K562 (cell line): ENCODE measurements at regions not wholly inside any gene's neighbourhood (a gene's known extent, or its start where the extent isn't known, plus 50 kb on each side); places are given as distances from the start of the nearest gene placed in this dataset.

ENCODE experiments used
- ATAC-seq: fragments of 200-7000 bp; cut with Tn5 transposase; 3 replicates; pipeline ENCODE4 v1.9.1; 2020; ENCODE audit warnings: moderate library complexity
- BruUV-seq: library from RNA; stranded (reverse); fragments of 400-500 nt; replicated peaks from 2 replicates; lab custom pipeline; 2021; lab: Mats Ljungman, UMichigan
- CTCF ChIA-PET: fragments of 300-600 bp; formaldehyde crosslinking; extraction: SDS; loops from one replicate; lab custom pipeline; 2021; ENCODE audit warnings: low intra/inter-chr PET ratio; lab: Yijun Ruan, JAX
- POLR2A ChIA-PET: fragments of 300-600, 350-650 bp; sonication (Branson Sonifier 250); formaldehyde crosslinking; extraction: SDS; loops from one replicate; lab custom pipeline; 2021; ENCODE audit warnings: antibody characterized with exemption, inconsistent platforms; lab: Yijun Ruan, JAX
- DNase-seq, 4 experiments: peaks; one replicate each; pipeline versions ENCODE4 v3.0.0 to v3.0.0-alpha.2; 2011 to 2018; ENCODE audit warnings: low spot score in 3 of 4, mixed read lengths in 3 of 4; ENCODE audit errors: extremely low read depth in 1 of 4
- FAIRE-seq: peaks from 2 replicates; lab custom pipeline; 2011; peaks lifted over from hg19 to GRCh38; lab: Jason Lieb, UNC
- H2AFZ ChIP-seq: 2 replicates; pipeline ENCODE4 v1.6.0; 2011; ENCODE audit warnings: low read depth, low read length, control low read depth, inconsistent platforms
- H3K27ac ChIP-seq: fragments of 200-600 bp; 3 replicates; pipeline ENCODE4 v1.8.0; 2011; ENCODE audit warnings: low read depth, mild to moderate bottlenecking, control low read depth, inconsistent platforms, low read length, moderate library complexity, mixed read lengths; ENCODE audit errors: extremely low read depth
- H3K27me3 ChIP-seq, 2 experiments: fragments of 300-600 bp in 1 of 2; 2 replicates in 1 of 2; 3 replicates in 1 of 2; pipeline versions ENCODE4 v1.6.0 to v1.8.0; 2011; ENCODE audit warnings: inconsistent platforms in 2 of 2, low read length in 2 of 2, mild to moderate bottlenecking in 1 of 2, mixed read lengths in 1 of 2, moderate library complexity in 1 of 2; ENCODE audit not compliant: control insufficient read depth in 2 of 2, insufficient read depth in 2 of 2
- H3K36me3 ChIP-seq: fragments of 300-600 bp; 3 replicates; pipeline ENCODE4 v1.8.0; 2011; ENCODE audit warnings: mild to moderate bottlenecking, low read length, inconsistent platforms; ENCODE audit not compliant: control insufficient read depth, insufficient read depth
- H3K4me1 ChIP-seq, 2 experiments: fragments of 200-600 bp in 1 of 2; replicated peaks in 1 of 2; 2 replicates in 1 of 2; 3 replicates in 1 of 2; pipeline versions ENCODE4 v1.5.1 to v1.8.0; 2011; ENCODE audit warnings: inconsistent platforms in 2 of 2, low read length in 2 of 2, mild to moderate bottlenecking in 1 of 2, mixed read lengths in 1 of 2, moderate library complexity in 1 of 2; ENCODE audit not compliant: control insufficient read depth in 2 of 2, insufficient read depth in 2 of 2
- H3K4me2 ChIP-seq: 2 replicates; pipeline ENCODE4 v1.6.1; 2011; ENCODE audit warnings: low read length, control low read depth, inconsistent platforms, mixed read lengths; ENCODE audit not compliant: insufficient read depth
- H3K4me3 ChIP-seq: fragments of 200-600 bp; sonication (generic), shearing (Covaris generic); 2 replicates; pipeline ENCODE4 v1.5.1; 2016; ENCODE audit warnings: control low read depth, inconsistent platforms
- H3K79me2 ChIP-seq: fragments of 200-600 bp; 3 replicates; pipeline ENCODE4 v1.8.0; 2011; ENCODE audit warnings: low read length, inconsistent platforms; ENCODE audit not compliant: control insufficient read depth, insufficient read depth
- H3K9ac ChIP-seq, 2 experiments: 2 replicates each; pipeline versions ENCODE4 v1.6.0 to v1.6.1; 2011; ENCODE audit warnings: low read depth in 2 of 2, low read length in 2 of 2, control low read depth in 1 of 2, inconsistent platforms in 1 of 2, mild to moderate bottlenecking in 1 of 2, mixed read lengths in 1 of 2; ENCODE audit not compliant: insufficient read depth in 1 of 2
- H3K9me1 ChIP-seq: one replicate; pipeline ENCODE4 v1.6.0; 2011; ENCODE audit warnings: inconsistent platforms, mild to moderate bottlenecking, low read length, moderate library complexity; ENCODE audit not compliant: control insufficient read depth, insufficient read depth
- H3K9me3 ChIP-seq: replicated peaks from 2 replicates; pipeline ENCODE4 v1.5.1; 2011; ENCODE audit warnings: low read depth, low read length, inconsistent platforms; ENCODE audit not compliant: control insufficient read depth, insufficient read depth
- H4K20me1 ChIP-seq: replicated peaks from 2 replicates; pipeline ENCODE4 v1.6.1; 2011; ENCODE audit warnings: low read length, inconsistent platforms, mixed read lengths; ENCODE audit not compliant: control insufficient read depth, insufficient read depth
- ETV6 ChIP-seq, 3 experiments: fragments of 150-350 bp in 1 of 3; sonication (generic) in 1 of 3; formaldehyde crosslinking in 1 of 3; IDR thresholded peaks; 2 replicates each; pipeline versions ENCODE4 v1.6.1 to v1.8.0; 2014 to 2022; ENCODE audit warnings: borderline replicate concordance in 2 of 3, low read depth in 2 of 3, antibody characterized with exemption in 1 of 3, low read length in 1 of 3, mild to moderate bottlenecking in 1 of 3, missing genetic modification reagents in 1 of 3
- L3MBTL2 ChIP-seq: fragments of 450-650 bp; IDR thresholded peaks from 2 replicates; pipeline ENCODE4 v1.6.1; 2016; ENCODE audit warnings: mild to moderate bottlenecking, moderate library complexity
- ZNF384 ChIP-seq: IDR thresholded peaks from 2 replicates; pipeline ENCODE4 v1.6.1; 2012; ENCODE audit warnings: low read depth, low read length, improper control_type of control experiment
- WGBS: fragments of 100-300 bp; shearing (Covaris generic); methylation state at CpG from one replicate; pipeline ENCODE4 v1.1.6; 2016; ENCODE audit warnings: low coverage, mixed read lengths; ENCODE audit not compliant: insufficient coverage; ENCODE audit errors: missing lambda C conversion rate; 5-methylcytosine and 5-hydroxymethylcytosine counted together
- in situ Hi-C: fragments of 300-500 bp; cut with MboI; formaldehyde crosslinking; loops from 4 replicates; pipeline ENCODE4 v1.15.0; 2018; ENCODE audit warnings: inconsistent platforms, mixed read lengths
- intact Hi-C: fragments of 100-400 bp; cut with micrococcal nuclease; formaldehyde crosslinking; loops from 2 replicates; pipeline ENCODE4 v1.14.2; 2022
- TF ChIP-seq, protein P1 (sequence below): fragments of 250-450 bp; sonication (Bioruptor Pico); IDR thresholded peaks from 2 replicates; pipeline ENCODE4 v1.4.0; 2020
- TF ChIP-seq, protein P2 (sequence below): fragments of 450-650 bp; IDR thresholded peaks from 2 replicates; pipeline ENCODE4 v1.6.1; 2016; ENCODE audit warnings: antibody characterized with exemption
- TF ChIP-seq, protein P3 (sequence below): fragments of 450-650 bp; IDR thresholded peaks from 2 replicates; pipeline ENCODE4 v1.6.1; 2017; ENCODE audit warnings: antibody characterized with exemption, mild to moderate bottlenecking

DNA sequence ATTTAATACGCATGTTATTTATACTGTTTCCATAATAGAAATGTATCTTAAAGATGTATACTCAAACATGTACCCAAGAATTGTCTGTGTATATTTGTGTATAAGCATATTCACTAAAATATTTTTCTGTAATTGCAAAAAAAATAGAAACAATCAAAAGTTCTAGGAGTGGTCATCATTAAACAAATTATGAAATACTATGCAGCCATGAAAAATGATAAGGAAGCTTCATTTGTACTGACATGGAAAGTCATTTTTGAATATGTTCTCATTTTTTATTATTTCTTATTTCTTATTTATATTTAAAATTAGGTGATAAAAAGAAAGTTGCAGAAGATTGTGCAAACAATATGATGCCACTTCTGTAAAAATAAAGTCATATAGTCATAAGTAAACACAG, 400.0 kb upstream of the AUTS2 start (continued):
- TF ChIP-seq, protein P1, sequence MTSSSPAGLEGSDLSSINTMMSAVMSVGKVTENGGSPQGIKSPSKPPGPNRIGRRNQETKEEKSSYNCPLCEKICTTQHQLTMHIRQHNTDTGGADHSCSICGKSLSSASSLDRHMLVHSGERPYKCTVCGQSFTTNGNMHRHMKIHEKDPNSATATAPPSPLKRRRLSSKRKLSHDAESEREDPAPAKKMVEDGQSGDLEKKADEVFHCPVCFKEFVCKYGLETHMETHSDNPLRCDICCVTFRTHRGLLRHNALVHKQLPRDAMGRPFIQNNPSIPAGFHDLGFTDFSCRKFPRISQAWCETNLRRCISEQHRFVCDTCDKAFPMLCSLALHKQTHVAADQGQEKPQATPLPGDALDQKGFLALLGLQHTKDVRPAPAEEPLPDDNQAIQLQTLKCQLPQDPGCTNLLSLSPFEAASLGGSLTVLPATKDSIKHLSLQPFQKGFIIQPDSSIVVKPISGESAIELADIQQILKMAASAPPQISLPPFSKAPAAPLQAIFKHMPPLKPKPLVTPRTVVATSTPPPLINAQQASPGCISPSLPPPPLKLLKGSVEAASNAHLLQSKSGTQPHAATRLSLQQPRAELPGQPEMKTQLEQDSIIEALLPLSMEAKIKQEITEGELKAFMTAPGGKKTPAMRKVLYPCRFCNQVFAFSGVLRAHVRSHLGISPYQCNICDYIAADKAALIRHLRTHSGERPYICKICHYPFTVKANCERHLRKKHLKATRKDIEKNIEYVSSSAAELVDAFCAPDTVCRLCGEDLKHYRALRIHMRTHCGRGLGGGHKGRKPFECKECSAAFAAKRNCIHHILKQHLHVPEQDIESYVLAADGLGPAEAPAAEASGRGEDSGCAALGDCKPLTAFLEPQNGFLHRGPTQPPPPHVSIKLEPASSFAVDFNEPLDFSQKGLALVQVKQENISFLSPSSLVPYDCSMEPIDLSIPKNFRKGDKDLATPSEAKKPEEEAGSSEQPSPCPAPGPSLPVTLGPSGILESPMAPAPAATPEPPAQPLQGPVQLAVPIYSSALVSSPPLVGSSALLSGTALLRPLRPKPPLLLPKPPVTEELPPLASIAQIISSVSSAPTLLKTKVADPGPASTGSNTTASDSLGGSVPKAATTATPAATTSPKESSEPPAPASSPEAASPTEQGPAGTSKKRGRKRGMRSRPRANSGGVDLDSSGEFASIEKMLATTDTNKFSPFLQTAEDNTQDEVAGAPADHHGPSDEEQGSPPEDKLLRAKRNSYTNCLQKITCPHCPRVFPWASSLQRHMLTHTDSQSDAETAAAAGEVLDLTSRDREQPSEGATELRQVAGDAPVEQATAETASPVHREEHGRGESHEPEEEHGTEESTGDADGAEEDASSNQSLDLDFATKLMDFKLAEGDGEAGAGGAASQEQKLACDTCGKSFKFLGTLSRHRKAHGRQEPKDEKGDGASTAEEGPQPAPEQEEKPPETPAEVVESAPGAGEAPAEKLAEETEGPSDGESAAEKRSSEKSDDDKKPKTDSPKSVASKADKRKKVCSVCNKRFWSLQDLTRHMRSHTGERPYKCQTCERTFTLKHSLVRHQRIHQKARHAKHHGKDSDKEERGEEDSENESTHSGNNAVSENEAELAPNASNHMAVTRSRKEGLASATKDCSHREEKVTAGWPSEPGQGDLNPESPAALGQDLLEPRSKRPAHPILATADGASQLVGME (CRISPR knock-in tag) = no peak
- no peak for TF ChIP-seq L3MBTL2
- TF ChIP-seq, protein P2, sequence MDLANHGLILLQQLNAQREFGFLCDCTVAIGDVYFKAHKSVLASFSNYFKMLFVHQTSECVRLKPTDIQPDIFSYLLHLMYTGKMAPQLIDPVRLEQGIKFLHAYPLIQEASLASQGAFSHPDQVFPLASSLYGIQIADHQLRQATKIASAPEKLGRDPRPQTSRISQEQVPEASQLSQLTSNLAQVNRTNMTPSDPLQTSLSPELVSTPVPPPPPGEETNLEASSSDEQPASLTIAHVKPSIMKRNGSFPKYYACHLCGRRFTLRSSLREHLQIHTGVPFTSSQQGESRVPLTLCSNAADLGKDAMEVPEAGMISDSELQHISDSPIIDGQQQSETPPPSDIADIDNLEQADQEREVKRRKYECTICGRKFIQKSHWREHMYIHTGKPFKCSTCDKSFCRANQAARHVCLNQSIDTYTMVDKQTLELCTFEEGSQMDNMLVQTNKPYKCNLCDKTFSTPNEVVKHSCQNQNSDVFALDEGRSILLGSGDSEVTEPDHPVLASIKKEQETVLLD = no peak
- TF ChIP-seq, all 486 proteins: peak for 2

DNA sequence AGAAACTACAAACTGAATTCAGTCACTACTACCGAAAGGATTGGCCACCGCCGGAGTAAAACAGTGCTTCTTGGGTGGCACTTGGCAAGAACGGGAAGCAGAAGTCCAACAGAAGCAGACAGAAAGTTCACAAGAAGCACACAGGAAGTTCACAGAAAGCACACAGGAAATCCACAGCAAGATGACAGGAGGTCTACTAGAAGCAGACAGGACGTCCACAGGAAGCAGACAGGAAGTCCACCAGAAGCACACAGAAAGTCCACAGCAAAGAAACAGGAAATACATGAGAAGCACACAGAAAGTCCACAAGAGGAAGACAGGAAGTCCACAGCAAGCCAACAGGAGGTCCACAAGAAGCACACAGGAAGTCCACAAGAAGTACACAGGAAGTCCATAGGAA, 399.2 kb upstream of the AUTS2 start:
- ChIA-PET POLR2A (no interaction called here), CTCF (no interaction called here)
- TF ChIP-seq ZNF384 = no peak
- TF ChIP-seq ETV6 (IDR thresholded peaks at IDR 0.05; ENCODE audit: borderline replicate concordance in 1 of 2, low read depth in 2 of 2, low read length in 1 of 2) = no peak
- no peak for TF ChIP-seq ETV6 (CRISPR knock-in tag; IDR thresholded peaks at IDR 0.05; ENCODE audit: borderline replicate concordance)
- TF ChIP-seq, protein P3, sequence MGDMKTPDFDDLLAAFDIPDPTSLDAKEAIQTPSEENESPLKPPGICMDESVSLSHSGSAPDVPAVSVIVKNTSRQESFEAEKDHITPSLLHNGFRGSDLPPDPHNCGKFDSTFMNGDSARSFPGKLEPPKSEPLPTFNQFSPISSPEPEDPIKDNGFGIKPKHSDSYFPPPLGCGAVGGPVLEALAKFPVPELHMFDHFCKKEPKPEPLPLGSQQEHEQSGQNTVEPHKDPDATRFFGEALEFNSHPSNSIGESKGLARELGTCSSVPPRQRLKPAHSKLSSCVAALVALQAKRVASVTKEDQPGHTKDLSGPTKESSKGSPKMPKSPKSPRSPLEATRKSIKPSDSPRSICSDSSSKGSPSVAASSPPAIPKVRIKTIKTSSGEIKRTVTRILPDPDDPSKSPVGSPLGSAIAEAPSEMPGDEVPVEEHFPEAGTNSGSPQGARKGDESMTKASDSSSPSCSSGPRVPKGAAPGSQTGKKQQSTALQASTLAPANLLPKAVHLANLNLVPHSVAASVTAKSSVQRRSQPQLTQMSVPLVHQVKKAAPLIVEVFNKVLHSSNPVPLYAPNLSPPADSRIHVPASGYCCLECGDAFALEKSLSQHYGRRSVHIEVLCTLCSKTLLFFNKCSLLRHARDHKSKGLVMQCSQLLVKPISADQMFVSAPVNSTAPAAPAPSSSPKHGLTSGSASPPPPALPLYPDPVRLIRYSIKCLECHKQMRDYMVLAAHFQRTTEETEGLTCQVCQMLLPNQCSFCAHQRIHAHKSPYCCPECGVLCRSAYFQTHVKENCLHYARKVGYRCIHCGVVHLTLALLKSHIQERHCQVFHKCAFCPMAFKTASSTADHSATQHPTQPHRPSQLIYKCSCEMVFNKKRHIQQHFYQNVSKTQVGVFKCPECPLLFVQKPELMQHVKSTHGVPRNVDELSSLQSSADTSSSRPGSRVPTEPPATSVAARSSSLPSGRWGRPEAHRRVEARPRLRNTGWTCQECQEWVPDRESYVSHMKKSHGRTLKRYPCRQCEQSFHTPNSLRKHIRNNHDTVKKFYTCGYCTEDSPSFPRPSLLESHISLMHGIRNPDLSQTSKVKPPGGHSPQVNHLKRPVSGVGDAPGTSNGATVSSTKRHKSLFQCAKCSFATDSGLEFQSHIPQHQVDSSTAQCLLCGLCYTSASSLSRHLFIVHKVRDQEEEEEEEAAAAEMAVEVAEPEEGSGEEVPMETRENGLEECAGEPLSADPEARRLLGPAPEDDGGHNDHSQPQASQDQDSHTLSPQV = no peak

More for the DNA sequence above, 399.2 kb upstream of the AUTS2 start:
- H3K4me3 ChIP-seq = no peak overlapping the region
- intact Hi-C loops (no loop called here), in situ Hi-C loops (no loop called here)
- DNase-seq = no peak
- H3K9me3 ChIP-seq = no peaks in the 10 kb centered on the region; the same call in 1 of the 2 replicates
- no peaks in the 10 kb centered on the region for H3K36me3 ChIP-seq
- no peaks in the 10 kb centered on the region for H4K20me1 ChIP-seq
- H3K9me1 ChIP-seq = no peaks in the 10 kb centered on the region
- no peak overlapping the region for H3K9ac ChIP-seq
- no peak for ATAC-seq
- no peak overlapping the region for H3K4me2 ChIP-seq
- H3K4me1 ChIP-seq = no peaks in the 10 kb centered on the region
- H3K79me2 ChIP-seq = no peaks in the 10 kb centered on the region
- no peak overlapping the region for H3K27ac ChIP-seq
- FAIRE-seq = no peak
- H3K27me3 ChIP-seq = no peaks in the 10 kb centered on the region
- BruUV-seq = no TSS peak
- WGBS = 9% methylated on average over 5 of the region's 5 CpGs
- no peak overlapping the region for H2AFZ ChIP-seq
